SK-N-SH (cell line): ENCODE measurements at regions not wholly inside any gene's neighbourhood (a gene's known extent, or its start where the extent isn't known, plus 50 kb on each side); places are given as distances from the start of the nearest gene placed in this dataset.

ENCODE experiments used
- CTCF ChIA-PET: fragments of 300-600, 350-600 bp; formaldehyde crosslinking; extraction: SDS; loops from one replicate; lab custom pipeline; 2021; lab: Yijun Ruan, JAX
- POLR2A ChIA-PET: fragments of 350-600 bp; sonication (Branson Sonifier 250); formaldehyde crosslinking; extraction: SDS; loops from one replicate; lab custom pipeline; 2020; ENCODE audit warnings: antibody characterized with exemption, inconsistent platforms; lab: Yijun Ruan, JAX
- DNase-seq: peaks from one replicate; pipeline ENCODE4 v3.0.0; 2012
- H2AFZ ChIP-seq: fragments of 200-600 bp; sonication (generic); 2 replicates; pipeline ENCODE4 v1.8.1; 2016; ENCODE audit warnings: antibody characterized with exemption, mild to moderate bottlenecking, low read depth
- H3F3A ChIP-seq: fragments of 200-600 bp; sonication (generic); replicated peaks from 2 replicates; pipeline ENCODE3; 2016; ENCODE audit warnings: antibody characterized with exemption, mild to moderate bottlenecking; ENCODE audit not compliant: insufficient read depth
- H3K27ac ChIP-seq, 2 experiments: fragments of 200-500 bp in 1 of 2; fragments of 200-600 bp in 1 of 2; sonication (Bioruptor generic) in 1 of 2; sonication (generic), shearing (Covaris generic) in 1 of 2; 2 replicates each; pipeline versions ENCODE4 v1.5.1 to v1.6.1; 2014 to 2016; ENCODE audit warnings: low read depth in 2 of 2, inconsistent platforms in 1 of 2, low read length in 1 of 2, mild to moderate bottlenecking in 1 of 2, mixed read lengths in 1 of 2
- H3K27me3 ChIP-seq: fragments of 200-600 bp; sonication (generic), shearing (Covaris generic); 2 replicates; pipeline ENCODE4 v1.6.1; 2016; ENCODE audit warnings: mixed run types; ENCODE audit not compliant: insufficient read depth
- H3K36me3 ChIP-seq, 2 experiments: fragments of 200-500 bp in 1 of 2; fragments of 200-600 bp in 1 of 2; sonication (Bioruptor generic) in 1 of 2; sonication (generic) in 1 of 2; replicated peaks in 1 of 2; 2 replicates each; pipeline versions ENCODE3 to v1.5.1; 2014 to 2016; ENCODE audit warnings: low read length in 1 of 2, mild to moderate bottlenecking in 1 of 2; ENCODE audit not compliant: insufficient read depth in 2 of 2, control insufficient read depth in 1 of 2
- H3K4me1 ChIP-seq, 2 experiments: fragments of 200-500 bp in 1 of 2; fragments of 200-600 bp in 1 of 2; sonication (Bioruptor generic) in 1 of 2; sonication (generic), shearing (Covaris generic) in 1 of 2; 2 replicates each; pipeline versions ENCODE4 v1.5.1 to v1.6.1; 2014 to 2016; ENCODE audit warnings: low read depth in 1 of 2, low read length in 1 of 2, mixed run types in 1 of 2; ENCODE audit not compliant: insufficient read depth in 2 of 2, control insufficient read depth in 1 of 2
- H3K4me2 ChIP-seq: fragments of 200-600 bp; sonication (generic), shearing (Covaris generic); 2 replicates; pipeline ENCODE4 v1.6.1; 2017; ENCODE audit warnings: mixed run types
- H3K4me3 ChIP-seq, 2 experiments: fragments of 200-500 bp in 1 of 2; fragments of 200-600 bp in 1 of 2; sonication (Bioruptor generic) in 1 of 2; sonication (generic), shearing (Covaris generic) in 1 of 2; 2 replicates each; pipeline versions ENCODE4 v1.5.1 to v1.8.1; 2014 to 2016; ENCODE audit warnings: low read depth in 2 of 2, inconsistent platforms in 1 of 2, low read length in 1 of 2, mild to moderate bottlenecking in 1 of 2, mixed read lengths in 1 of 2, moderate library complexity in 1 of 2
- H3K79me2 ChIP-seq: fragments of 200-600 bp; sonication (generic); 2 replicates; pipeline ENCODE4 v1.8.1; 2017; ENCODE audit warnings: mild to moderate bottlenecking; ENCODE audit not compliant: insufficient read depth
- H3K9ac ChIP-seq: fragments of 200-600 bp; sonication (generic); 2 replicates; pipeline ENCODE4 v1.6.1; 2017; ENCODE audit warnings: mixed run types
- H3K9me2 ChIP-seq: fragments of 200-600 bp; sonication (generic); 2 replicates; pipeline ENCODE4 v1.6.1; 2017; ENCODE audit warnings: mixed run types
- H3K9me3 ChIP-seq: fragments of 200-600 bp; sonication (generic); 2 replicates; pipeline ENCODE4 v1.6.1; 2017; ENCODE audit warnings: mixed run types, mild to moderate bottlenecking, moderate library complexity
- H4K20me1 ChIP-seq: fragments of 200-600 bp; sonication (generic); 2 replicates; pipeline ENCODE4 v1.6.1; 2017; ENCODE audit warnings: mild to moderate bottlenecking, mixed run types; ENCODE audit not compliant: insufficient read depth
- CHD2 ChIP-seq: fragments of 150-350 bp; IDR thresholded peaks from 2 replicates; pipeline ENCODE4 v1.6.1; 2018; ENCODE audit warnings: low read length; ENCODE audit not compliant: partially characterized antibody
- ELF1 ChIP-seq: IDR thresholded peaks from 2 replicates; pipeline ENCODE4 v1.4.0; 2012
- FOXJ3 ChIP-seq: sonication (generic); formaldehyde crosslinking; IDR thresholded peaks from 2 replicates; pipeline ENCODE4 v1.5.1; 2020; ENCODE audit warnings: mild to moderate bottlenecking, missing genetic modification reagents
- MXI1 ChIP-seq: IDR thresholded peaks from 2 replicates; pipeline ENCODE4 v1.6.1; 2012; ENCODE audit warnings: mild to moderate bottlenecking, low read depth, low read length, improper control_type of control experiment
- NRF1 ChIP-seq: IDR thresholded peaks from 2 replicates; pipeline ENCODE4 v1.6.1; 2012; ENCODE audit warnings: low read depth, mild to moderate bottlenecking, low read length
- POLR2AphosphoS5 ChIP-seq: IDR thresholded peaks from 2 replicates; pipeline ENCODE4 v1.6.1; 2012; ENCODE audit warnings: low read depth, low read length
- RCOR1 ChIP-seq: fragments of 150-350 bp; IDR thresholded peaks from 2 replicates; pipeline ENCODE4 v1.6.1; 2017; ENCODE audit warnings: antibody characterized with exemption, low read length
- RFX5 ChIP-seq: IDR thresholded peaks from 2 replicates; pipeline ENCODE4 v1.6.1; 2012; ENCODE audit warnings: mild to moderate bottlenecking, improper control_type of control experiment, low read length
- SIN3A ChIP-seq: IDR thresholded peaks from 2 replicates; pipeline ENCODE4 v1.6.1; 2012; ENCODE audit warnings: low read depth, mild to moderate bottlenecking, low read length, moderate library complexity, borderline replicate concordance
- TEAD4 ChIP-seq: IDR thresholded peaks from 2 replicates; pipeline ENCODE4 v1.4.0; 2012; ENCODE audit warnings: mild to moderate bottlenecking, borderline replicate concordance; ENCODE audit not compliant: insufficient read depth
- WGBS: methylation state at CpG from one replicate; pipeline ENCODE4 v1.1.6; 2017; ENCODE audit warnings: low lambda C conversion rate; 5-methylcytosine and 5-hydroxymethylcytosine counted together
- TF ChIP-seq, protein P1 (sequence below): IDR thresholded peaks from 2 replicates; pipeline ENCODE4 v1.4.0; 2012; ENCODE audit warnings: low read depth
- TF ChIP-seq, protein P2 (sequence below): fragments of 150-350 bp; IDR thresholded peaks from 2 replicates; pipeline ENCODE4 v1.6.1; 2017; ENCODE audit warnings: antibody characterized with exemption, low read length, low read depth, borderline replicate concordance
- TF ChIP-seq, protein P3 (sequence below): IDR thresholded peaks from 2 replicates; pipeline ENCODE4; 2012
- TF ChIP-seq, protein P4 (sequence below): fragments of 200-600 bp; sonication (generic); IDR thresholded peaks from 2 replicates; pipeline ENCODE4 v1.6.1; 2017; ENCODE audit warnings: antibody characterized with exemption, mild to moderate bottlenecking, moderate library complexity

DNA sequence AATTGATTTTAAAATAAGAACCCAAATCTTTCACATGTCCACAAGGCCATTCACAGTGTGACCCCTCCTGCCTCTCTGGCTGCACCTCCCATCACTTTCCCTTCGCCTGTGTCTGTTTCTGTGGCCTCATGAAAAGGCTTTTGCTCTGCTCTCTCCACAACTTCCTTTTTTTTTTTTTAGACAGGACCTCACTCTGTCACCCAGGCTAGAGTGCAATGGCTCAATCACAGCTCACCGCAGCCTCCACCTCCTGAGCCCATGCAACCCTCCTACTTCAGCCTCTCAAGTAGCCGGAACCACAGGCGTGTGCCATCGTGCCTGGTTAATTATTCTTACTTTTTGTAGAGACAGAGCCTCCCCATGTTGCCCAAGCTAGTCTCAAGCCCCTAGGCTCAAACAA, 197.1 kb downstream of the ABCC12 start:
- no peak for DNase-seq
- H3K4me2 ChIP-seq = no peak overlapping the region
- WGBS = 40% methylated on average over 5 of the region's 5 CpGs
- no peaks in the 10 kb centered on the region for H3K4me1 ChIP-seq
- no peaks in the 10 kb centered on the region for H3K36me3 ChIP-seq
- H3K27me3 ChIP-seq = no peaks in the 10 kb centered on the region
- H4K20me1 ChIP-seq = no peaks in the 10 kb centered on the region
- ChIA-PET CTCF (no interaction called here), POLR2A (no interaction called here)
- no peaks in the 10 kb centered on the region for H3F3A ChIP-seq
- no peaks in the 10 kb centered on the region for H3K9me3 ChIP-seq
- no peak overlapping the region for H3K27ac ChIP-seq
- no peak overlapping the region for H3K4me3 ChIP-seq
- no peaks in the 10 kb centered on the region for H3K79me2 ChIP-seq
- no peak overlapping the region for H2AFZ ChIP-seq
- TF ChIP-seq FOXJ3 (CRISPR knock-in tag) = no peak
- TF ChIP-seq POLR2AphosphoS5 = no peak
- TF ChIP-seq, protein P1, sequence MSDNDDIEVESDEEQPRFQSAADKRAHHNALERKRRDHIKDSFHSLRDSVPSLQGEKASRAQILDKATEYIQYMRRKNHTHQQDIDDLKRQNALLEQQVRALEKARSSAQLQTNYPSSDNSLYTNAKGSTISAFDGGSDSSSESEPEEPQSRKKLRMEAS = no peak
- H3K9me2 ChIP-seq = no peaks in the 10 kb centered on the region
- no peak overlapping the region for H3K9ac ChIP-seq

DNA sequence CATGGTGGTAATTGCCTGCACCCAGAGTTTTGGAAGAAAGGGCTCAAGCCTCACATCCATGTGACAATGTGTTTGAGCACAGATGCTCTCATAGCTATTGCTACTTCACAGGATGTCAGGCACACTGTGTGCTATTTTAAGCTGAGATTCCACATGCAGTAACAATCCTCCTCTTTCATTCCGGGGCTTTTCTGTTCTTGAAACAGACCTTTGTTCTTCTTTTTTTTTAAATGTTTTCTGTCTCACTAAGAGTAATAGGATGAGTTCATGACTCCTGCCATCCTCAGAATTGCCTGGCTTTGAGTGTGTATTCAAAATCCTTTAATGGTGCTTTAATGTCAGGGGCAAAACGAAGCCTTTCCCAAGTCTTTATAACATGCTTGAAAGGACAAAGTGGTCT, 198.9 kb downstream of the ABCC12 start:
- Histone ChIP-seq H2AFZ (no peak overlapping the region), H3K9me2 (no peaks in the 10 kb centered on the region)
- TF ChIP-seq, protein P2, sequence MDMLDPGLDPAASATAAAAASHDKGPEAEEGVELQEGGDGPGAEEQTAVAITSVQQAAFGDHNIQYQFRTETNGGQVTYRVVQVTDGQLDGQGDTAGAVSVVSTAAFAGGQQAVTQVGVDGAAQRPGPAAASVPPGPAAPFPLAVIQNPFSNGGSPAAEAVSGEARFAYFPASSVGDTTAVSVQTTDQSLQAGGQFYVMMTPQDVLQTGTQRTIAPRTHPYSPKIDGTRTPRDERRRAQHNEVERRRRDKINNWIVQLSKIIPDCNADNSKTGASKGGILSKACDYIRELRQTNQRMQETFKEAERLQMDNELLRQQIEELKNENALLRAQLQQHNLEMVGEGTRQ = no peak
- TF ChIP-seq FOXJ3 (CRISPR knock-in tag) = no peak
- TF ChIP-seq, protein P3, sequence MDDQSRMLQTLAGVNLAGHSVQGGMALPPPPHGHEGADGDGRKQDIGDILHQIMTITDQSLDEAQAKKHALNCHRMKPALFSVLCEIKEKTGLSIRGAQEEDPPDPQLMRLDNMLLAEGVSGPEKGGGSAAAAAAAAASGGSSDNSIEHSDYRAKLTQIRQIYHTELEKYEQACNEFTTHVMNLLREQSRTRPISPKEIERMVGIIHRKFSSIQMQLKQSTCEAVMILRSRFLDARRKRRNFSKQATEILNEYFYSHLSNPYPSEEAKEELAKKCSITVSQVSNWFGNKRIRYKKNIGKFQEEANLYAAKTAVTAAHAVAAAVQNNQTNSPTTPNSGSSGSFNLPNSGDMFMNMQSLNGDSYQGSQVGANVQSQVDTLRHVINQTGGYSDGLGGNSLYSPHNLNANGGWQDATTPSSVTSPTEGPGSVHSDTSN = no peak
- TF ChIP-seq, protein P1 = no peak
- TF ChIP-seq TEAD4 = no peak
- no peak for TF ChIP-seq ELF1
- TF ChIP-seq SIN3A = no peak
- TF ChIP-seq MXI1 = no peak
- TF ChIP-seq CHD2 = no peak
- TF ChIP-seq RFX5 = no peak
- no peak for TF ChIP-seq RCOR1
- TF ChIP-seq, protein P4, sequence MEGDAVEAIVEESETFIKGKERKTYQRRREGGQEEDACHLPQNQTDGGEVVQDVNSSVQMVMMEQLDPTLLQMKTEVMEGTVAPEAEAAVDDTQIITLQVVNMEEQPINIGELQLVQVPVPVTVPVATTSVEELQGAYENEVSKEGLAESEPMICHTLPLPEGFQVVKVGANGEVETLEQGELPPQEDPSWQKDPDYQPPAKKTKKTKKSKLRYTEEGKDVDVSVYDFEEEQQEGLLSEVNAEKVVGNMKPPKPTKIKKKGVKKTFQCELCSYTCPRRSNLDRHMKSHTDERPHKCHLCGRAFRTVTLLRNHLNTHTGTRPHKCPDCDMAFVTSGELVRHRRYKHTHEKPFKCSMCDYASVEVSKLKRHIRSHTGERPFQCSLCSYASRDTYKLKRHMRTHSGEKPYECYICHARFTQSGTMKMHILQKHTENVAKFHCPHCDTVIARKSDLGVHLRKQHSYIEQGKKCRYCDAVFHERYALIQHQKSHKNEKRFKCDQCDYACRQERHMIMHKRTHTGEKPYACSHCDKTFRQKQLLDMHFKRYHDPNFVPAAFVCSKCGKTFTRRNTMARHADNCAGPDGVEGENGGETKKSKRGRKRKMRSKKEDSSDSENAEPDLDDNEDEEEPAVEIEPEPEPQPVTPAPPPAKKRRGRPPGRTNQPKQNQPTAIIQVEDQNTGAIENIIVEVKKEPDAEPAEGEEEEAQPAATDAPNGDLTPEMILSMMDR = no peak
- TF ChIP-seq NRF1 = no peak
- TF ChIP-seq, all 33 proteins: peak for 0
- H3K9me3 ChIP-seq = no peaks in the 10 kb centered on the region
- H3F3A ChIP-seq = no peaks in the 10 kb centered on the region
- no peaks in the 10 kb centered on the region for H3K36me3 ChIP-seq
- POLR2A ChIA-PET = no interaction called here
- no peak for DNase-seq
- WGBS = 39% methylated on average over 2 of the region's 2 CpGs
- H3K27me3 ChIP-seq = no peaks in the 10 kb centered on the region
- CTCF ChIA-PET = no interaction called here
- H3K9ac ChIP-seq = no peak overlapping the region
- no peak overlapping the region for H3K4me2 ChIP-seq
- H3K27ac ChIP-seq = no peak overlapping the region
- no peaks in the 10 kb centered on the region for H4K20me1 ChIP-seq
- no peak overlapping the region for H3K4me3 ChIP-seq
- H3K79me2 ChIP-seq = no peaks in the 10 kb centered on the region
- H3K4me1 ChIP-seq = no peaks in the 10 kb centered on the region
